ENCODE measurements at regions not wholly inside any gene's neighbourhood (a gene's known extent, or its start where the extent isn't known, plus 50 kb on each side); places are given as distances from the start of the nearest gene placed in this dataset.

DNA sequence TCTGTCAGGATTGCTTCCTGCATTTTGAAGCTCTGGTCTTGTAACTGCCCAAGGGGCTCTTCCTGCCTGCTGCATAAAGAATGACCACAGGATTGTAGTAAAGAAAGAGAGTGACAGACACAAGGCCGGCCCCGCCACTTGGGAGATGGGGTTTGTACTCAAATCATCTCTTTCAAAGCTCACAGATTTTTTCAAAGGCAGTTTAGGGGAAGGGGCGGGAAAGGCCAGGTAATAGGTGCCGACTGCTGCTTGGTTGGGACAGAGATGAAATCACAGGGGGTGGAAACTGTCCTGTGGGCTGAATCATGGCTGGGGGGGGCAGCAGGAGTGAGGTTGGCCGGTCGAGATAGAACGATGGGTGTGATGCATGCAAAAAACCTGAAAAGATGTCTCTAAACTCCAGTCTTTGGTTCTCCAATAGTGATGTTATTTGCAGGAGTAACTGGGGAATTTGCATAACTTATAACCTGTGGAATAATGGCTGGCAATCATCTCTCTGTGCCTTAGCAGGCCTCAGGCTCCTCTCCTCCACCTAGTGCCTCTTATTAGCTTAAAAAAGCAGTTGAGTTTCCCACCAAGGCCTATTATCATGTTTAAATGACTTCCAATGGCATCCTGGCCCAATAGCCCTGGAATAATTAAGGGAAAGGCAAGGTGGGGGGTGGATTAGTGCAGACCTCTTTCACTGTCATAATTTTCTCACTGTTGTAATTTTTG lies 778.4 kb upstream of the FRG1 start:
- Histone ChIP-seq H4K20me1 (ENCODE audit: control insufficient read depth, insufficient read depth, low read depth, low read length) (no peaks in the 10 kb centered on the region), H3K36me3 (ENCODE audit: control insufficient read depth, low read length) (no peaks in the 10 kb centered on the region), H3K27me3 (ENCODE audit: control insufficient read depth, low read length) (no peaks in the 10 kb centered on the region), H3K9me3 (ENCODE audit: control insufficient read depth, insufficient read depth, low read length) (no peaks in the 10 kb centered on the region), H3K4me2 (ENCODE audit: low read length) (no peak overlapping the region), H3K9me2 (replicated peaks; ENCODE audit: control insufficient read depth, low read length) (no peaks in the 10 kb centered on the region), H3F3A (ENCODE audit: control insufficient read depth, insufficient read depth) (no peaks in the 10 kb centered on the region), H3K79me2 (ENCODE audit: control insufficient read depth, low read length) (no peaks in the 10 kb centered on the region), H3K27ac (ENCODE audit: low read depth, low read length) (no peak overlapping the region), H3K4me1 (ENCODE audit: control insufficient read depth, low read length) (no peaks in the 10 kb centered on the region), H3K4me3 (ENCODE audit: low read length) (no peak overlapping the region)
- TF ChIP-seq EZH2phosphoT487 (IDR thresholded peaks at IDR 0.05; ENCODE audit: borderline replicate concordance, low read length) = no peak
- TF ChIP-seq, protein P1, sequence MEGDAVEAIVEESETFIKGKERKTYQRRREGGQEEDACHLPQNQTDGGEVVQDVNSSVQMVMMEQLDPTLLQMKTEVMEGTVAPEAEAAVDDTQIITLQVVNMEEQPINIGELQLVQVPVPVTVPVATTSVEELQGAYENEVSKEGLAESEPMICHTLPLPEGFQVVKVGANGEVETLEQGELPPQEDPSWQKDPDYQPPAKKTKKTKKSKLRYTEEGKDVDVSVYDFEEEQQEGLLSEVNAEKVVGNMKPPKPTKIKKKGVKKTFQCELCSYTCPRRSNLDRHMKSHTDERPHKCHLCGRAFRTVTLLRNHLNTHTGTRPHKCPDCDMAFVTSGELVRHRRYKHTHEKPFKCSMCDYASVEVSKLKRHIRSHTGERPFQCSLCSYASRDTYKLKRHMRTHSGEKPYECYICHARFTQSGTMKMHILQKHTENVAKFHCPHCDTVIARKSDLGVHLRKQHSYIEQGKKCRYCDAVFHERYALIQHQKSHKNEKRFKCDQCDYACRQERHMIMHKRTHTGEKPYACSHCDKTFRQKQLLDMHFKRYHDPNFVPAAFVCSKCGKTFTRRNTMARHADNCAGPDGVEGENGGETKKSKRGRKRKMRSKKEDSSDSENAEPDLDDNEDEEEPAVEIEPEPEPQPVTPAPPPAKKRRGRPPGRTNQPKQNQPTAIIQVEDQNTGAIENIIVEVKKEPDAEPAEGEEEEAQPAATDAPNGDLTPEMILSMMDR (IDR thresholded peaks at IDR 0.05; ENCODE audit: low read depth, low read length, poor library complexity, severe bottlenecking) = no peak

DNA sequence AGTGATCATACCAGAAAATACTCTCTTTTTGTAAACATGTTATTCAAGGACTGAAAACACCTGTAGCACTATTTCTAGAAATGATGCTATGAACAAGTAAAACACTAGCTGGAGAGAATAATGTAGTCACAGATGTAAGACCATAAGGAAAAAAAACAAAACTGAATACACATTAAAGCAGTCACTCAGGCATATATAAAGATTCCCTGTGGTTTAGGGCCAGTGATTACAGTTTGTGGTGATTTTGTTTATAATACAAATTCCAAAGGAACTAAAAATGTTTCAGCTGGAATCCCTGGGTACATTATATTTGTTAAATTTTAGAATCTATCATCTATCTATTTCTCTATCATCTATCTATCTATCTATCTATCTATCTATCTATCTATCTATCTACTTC lies 777.8 kb upstream of the FRG1 start:
- Histone ChIP-seq H3K4me1 (ENCODE audit: control insufficient read depth, low read length) (no peaks in the 10 kb centered on the region), H3K27ac (ENCODE audit: low read depth, low read length) (no peak overlapping the region), H3K4me3 (ENCODE audit: low read length) (no peak overlapping the region), H3K36me3 (ENCODE audit: control insufficient read depth, low read length) (no peaks in the 10 kb centered on the region), H3K79me2 (ENCODE audit: control insufficient read depth, low read length) (no peaks in the 10 kb centered on the region), H3K4me2 (ENCODE audit: low read length) (no peak overlapping the region), H3F3A (ENCODE audit: control insufficient read depth, insufficient read depth) (no peaks in the 10 kb centered on the region), H3K9me3 (ENCODE audit: control insufficient read depth, insufficient read depth, low read length) (no peaks in the 10 kb centered on the region), H3K9me2 (replicated peaks; ENCODE audit: control insufficient read depth, low read length) (no peaks in the 10 kb centered on the region), H4K20me1 (ENCODE audit: control insufficient read depth, insufficient read depth, low read depth, low read length) (no peaks in the 10 kb centered on the region), H3K27me3 (ENCODE audit: control insufficient read depth, low read length) (no peaks in the 10 kb centered on the region)
- TF ChIP-seq EZH2phosphoT487 (IDR thresholded peaks at IDR 0.05; ENCODE audit: borderline replicate concordance, low read length) = no peak
- TF ChIP-seq, protein P1 (IDR thresholded peaks at IDR 0.05; ENCODE audit: low read depth, low read length, poor library complexity, severe bottlenecking) = no peak

DNA sequence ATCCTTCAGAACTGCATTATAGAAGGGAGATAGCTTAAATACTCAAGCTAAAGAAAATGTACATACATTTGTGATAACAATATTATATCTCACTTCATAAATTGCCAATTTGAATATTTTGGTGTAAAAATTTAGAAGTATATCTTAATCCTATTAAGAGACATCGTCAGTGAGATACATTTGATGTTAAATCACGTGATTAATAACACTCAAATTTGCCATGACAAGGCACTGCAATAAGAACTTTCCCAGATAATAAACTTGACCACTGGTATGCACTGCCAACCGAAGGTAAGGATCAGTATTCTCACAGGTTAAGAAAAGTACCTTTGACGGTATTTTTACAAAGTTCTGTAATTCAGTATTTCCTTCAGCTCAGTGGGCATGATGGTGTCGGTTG lies 764.7 kb upstream of the FRG1 start:
- no peaks in the 10 kb centered on the region for H3K9me2 ChIP-seq (replicated peaks; ENCODE audit: control insufficient read depth, low read length)
- no peak overlapping the region for H3K4me2 ChIP-seq (ENCODE audit: low read length)
- H3K36me3 ChIP-seq (ENCODE audit: control insufficient read depth, low read length) = no peaks in the 10 kb centered on the region
- H3K9me3 ChIP-seq (ENCODE audit: control insufficient read depth, insufficient read depth, low read length) = no peaks in the 10 kb centered on the region
- H3K4me1 ChIP-seq (ENCODE audit: control insufficient read depth, low read length) = no peaks in the 10 kb centered on the region
- no peaks in the 10 kb centered on the region for H3K27me3 ChIP-seq (ENCODE audit: control insufficient read depth, low read length)
- H3K79me2 ChIP-seq (ENCODE audit: control insufficient read depth, low read length) = no peaks in the 10 kb centered on the region
- no peak overlapping the region for H3K27ac ChIP-seq (ENCODE audit: low read depth, low read length)
- H4K20me1 ChIP-seq (ENCODE audit: control insufficient read depth, insufficient read depth, low read depth, low read length) = no peaks in the 10 kb centered on the region
- H3F3A ChIP-seq (ENCODE audit: control insufficient read depth, insufficient read depth) = no peaks in the 10 kb centered on the region
- no peak overlapping the region for H3K4me3 ChIP-seq (ENCODE audit: low read length)
- TF ChIP-seq, protein P1 (IDR thresholded peaks at IDR 0.05; ENCODE audit: low read depth, low read length, poor library complexity, severe bottlenecking) = no peak
- no peak for TF ChIP-seq EZH2phosphoT487 (IDR thresholded peaks at IDR 0.05; ENCODE audit: borderline replicate concordance, low read length)

All from DOHH2 (cell line).